GM18951 (cell line): ENCODE measurements at regions not wholly inside any gene's neighbourhood (a gene's known extent, or its start where the extent isn't known, plus 50 kb on each side); places are given as distances from the start of the nearest gene placed in this dataset.

Source experiments
- POLR2A ChIP-seq: IDR thresholded peaks from 4 replicates; pipeline ENCODE4 v1.6.1; 2011; ENCODE audit warnings: mild to moderate bottlenecking; ENCODE audit not compliant: insufficient read length, insufficient read depth; ENCODE audit errors: extremely low read depth
- in situ Hi-C: fragments of 300-500 bp; cut with MboI; formaldehyde crosslinking; loops from one replicate; pipeline ENCODE4 v1.12.0; 2022; ENCODE audit warnings: low sequenced_read_pairs, mixed read lengths, inconsistent platforms; ENCODE audit not compliant: unreplicated experiment

- in situ Hi-C loops: no loop called here
Measured at GRCh38 chr7:67450171-67450570, 453.5 kb downstream of the TYW1 start.

GRCh38 chr7:67451306-67451705 is 454.7 kb downstream of the TYW1 start:
- in situ Hi-C loops: no loop called here
- TF ChIP-seq POLR2A: no peak

More at GRCh38 chr7:67450171-67450570, 453.5 kb downstream of the TYW1 start:
- TF ChIP-seq POLR2A: no peak

GRCh38 chr7:67452516-67453026 is 455.9 kb downstream of the TYW1 start:
- in situ Hi-C loops: no loop called here

GRCh38 chr7:67453580-67454380 is 457.1 kb downstream of the TYW1 start:
- TF ChIP-seq POLR2A: no peak
- in situ Hi-C loops: no loop called here

More at GRCh38 chr7:67452516-67453026, 455.9 kb downstream of the TYW1 start:
- TF ChIP-seq POLR2A: no peak

GRCh38 chr7:67455508-67455907 is 458.9 kb downstream of the TYW1 start:
- in situ Hi-C loops: no loop called here
- no peak for TF ChIP-seq POLR2A

- TF ChIP-seq POLR2A: no peak
- in situ Hi-C loops: no loop called here
Measured at GRCh38 chr7:67462781-67463191, 466.2 kb downstream of the TYW1 start.

GRCh38 chr7:67463316-67463715 is 466.7 kb downstream of the TYW1 start:
- in situ Hi-C loops: no loop called here
- no peak for TF ChIP-seq POLR2A

- in situ Hi-C loops: no loop called here
- no peak for TF ChIP-seq POLR2A
Measured at GRCh38 chr7:67463983-67464382, 467.4 kb downstream of the TYW1 start.

- TF ChIP-seq POLR2A: no peak
Measured at GRCh38 chr7:67466109-67466508, 469.5 kb downstream of the TYW1 start.

GRCh38 chr7:67470256-67470751 is 473.7 kb downstream of the TYW1 start:
- no peak for TF ChIP-seq POLR2A
- in situ Hi-C loops: no loop called here

More at GRCh38 chr7:67466109-67466508, 469.5 kb downstream of the TYW1 start:
- in situ Hi-C loops: no loop called here

GRCh38 chr7:67475293-67475692 is 478.7 kb downstream of the TYW1 start:
- in situ Hi-C loops: no loop called here

GRCh38 chr7:67478066-67478465 is 481.4 kb downstream of the TYW1 start:
- in situ Hi-C loops: no loop called here
- TF ChIP-seq POLR2A: no peak

More at GRCh38 chr7:67475293-67475692, 478.7 kb downstream of the TYW1 start:
- no peak for TF ChIP-seq POLR2A

- in situ Hi-C loops: no loop called here
- no peak for TF ChIP-seq POLR2A
Measured at GRCh38 chr7:67484244-67484751, 487.7 kb downstream of the TYW1 start.

- in situ Hi-C loops: no loop called here
- TF ChIP-seq POLR2A: no peak
Measured at GRCh38 chr7:67486401-67486800, 489.8 kb downstream of the TYW1 start.

GRCh38 chr7:67487316-67487715 is 490.7 kb downstream of the TYW1 start:
- no peak for TF ChIP-seq POLR2A
- in situ Hi-C loops: no loop called here
